Gastrocnemius medialis (tissue), 4 donors: ENCODE measurements at regions not wholly inside any gene's neighbourhood (a gene's known extent, or its start where the extent isn't known, plus 50 kb on each side); places are given as distances from the start of the nearest gene placed in this dataset.

Source experiments
- ATAC-seq, 2 donors: fragments of 150-250 bp; one replicate each; pipeline ENCODE4 v1.9.1; 2016
- DNase-seq, 2 donors: peaks; one replicate each; pipeline ENCODE4 v3.0.0-alpha.2; 2019
- H3K27ac ChIP-seq, 4 donors: fragments of 200-600 bp; sonication (generic); 1 replicate in 1 of 4; 2 replicates in 3 of 4; pipeline ENCODE4 v1.5.1; 2016 to 2018; ENCODE audit warnings: mild to moderate bottlenecking in 2 of 4, moderate library complexity in 1 of 4
- H3K27me3 ChIP-seq, 3 donors: fragments of 200-600 bp; sonication (generic) in 2 of 3; 1 replicate in 1 of 3; 2 replicates in 2 of 3; pipeline versions ENCODE4 v1.5.1 to v1.6.0; 2016 to 2019; ENCODE audit warnings: mild to moderate bottlenecking in 1 of 3, moderate library complexity in 1 of 3
- H3K36me3 ChIP-seq, 2 donors: fragments of 200-600 bp; sonication (generic) in 1 of 2; one replicate each; pipeline ENCODE4 v1.5.1; 2017 to 2018
- H3K4me1 ChIP-seq, 2 donors: fragments of 200-600 bp; sonication (generic) in 1 of 2; one replicate each; pipeline ENCODE4 v1.5.1; 2016 to 2017; ENCODE audit warnings: mild to moderate bottlenecking in 2 of 2
- H3K4me3 ChIP-seq, 4 donors: fragments of 200-600 bp; sonication (generic) in 3 of 4; 1 replicate in 1 of 4; 2 replicates in 3 of 4; pipeline ENCODE4 v1.5.1; 2016 to 2019; ENCODE audit warnings: mild to moderate bottlenecking in 2 of 4
- H3K9me3 ChIP-seq, 3 donors: fragments of 200-600 bp; sonication (generic) in 2 of 3; 1 replicate in 1 of 3; 2 replicates in 2 of 3; pipeline ENCODE4 v1.5.1; 2016 to 2019
- POLR2A ChIP-seq, 2 donors: fragments of 450-650 bp; IDR thresholded peaks; one replicate each; pipeline ENCODE4 v1.6.1; 2017; ENCODE audit warnings: antibody characterized with exemption in 2 of 2, mild to moderate bottlenecking in 2 of 2, moderate library complexity in 2 of 2
- in situ Hi-C, 4 donors: fragments of 200-750 bp; cut with MboI; loops; one replicate each; pipeline versions ENCODE4 v1.15.0 to v1.8.0; 2017; ENCODE audit warnings: low sequenced_read_pairs in 4 of 4
- intact Hi-C: fragments of 100-400 bp; cut with DNase I; formaldehyde crosslinking; loops from one replicate; pipeline ENCODE4 v1.15.1; 2023; ENCODE audit warnings: low total_unique reads
- TF ChIP-seq, protein P1 (sequence below), 5 experiments: fragments of 450-650 bp in 3 of 5; fragments of 200-600 bp in 2 of 5; sonication (generic) in 2 of 5; IDR thresholded peaks in 4 of 5; conservative IDR thresholded peaks in 1 of 5; 1 replicate in 4 of 5; 2 replicates in 1 of 5; pipeline ENCODE4 v1.5.1; 2016 to 2019; ENCODE audit warnings: antibody characterized with exemption in 5 of 5, mild to moderate bottlenecking in 3 of 5, moderate library complexity in 3 of 5

DNA sequence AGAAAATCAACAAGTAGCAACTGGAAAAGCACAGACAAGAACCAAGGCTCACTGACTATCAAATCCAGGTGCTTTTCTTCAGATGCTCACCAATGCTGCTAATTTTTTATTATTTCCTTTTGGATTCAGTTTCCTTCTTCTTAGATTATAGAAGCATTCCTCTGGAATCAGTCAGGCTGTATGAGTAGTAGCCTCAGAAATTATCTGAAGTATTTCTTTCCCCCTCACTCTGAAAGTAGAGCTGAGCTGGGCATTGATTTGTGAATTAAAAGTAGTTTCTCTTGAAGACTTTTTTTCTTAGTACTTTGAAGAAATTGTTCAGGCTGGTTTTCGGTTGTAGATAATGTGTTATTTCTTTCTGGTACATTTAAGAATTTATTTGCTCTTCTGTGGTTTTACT, 273.7 kb downstream of the NOL4 start:
- Histone ChIP-seq H3K4me3 (no peak overlapping the region), H3K27ac (no peak overlapping the region), H3K36me3 (no peaks in the 10 kb centered on the region), H3K4me1 (no peaks in the 10 kb centered on the region), H3K27me3 (no peaks in the 10 kb centered on the region), H3K9me3 (no peaks in the 10 kb centered on the region)
- no peak for TF ChIP-seq POLR2A (IDR thresholded peaks at IDR 0.05)
- TF ChIP-seq, protein P1, sequence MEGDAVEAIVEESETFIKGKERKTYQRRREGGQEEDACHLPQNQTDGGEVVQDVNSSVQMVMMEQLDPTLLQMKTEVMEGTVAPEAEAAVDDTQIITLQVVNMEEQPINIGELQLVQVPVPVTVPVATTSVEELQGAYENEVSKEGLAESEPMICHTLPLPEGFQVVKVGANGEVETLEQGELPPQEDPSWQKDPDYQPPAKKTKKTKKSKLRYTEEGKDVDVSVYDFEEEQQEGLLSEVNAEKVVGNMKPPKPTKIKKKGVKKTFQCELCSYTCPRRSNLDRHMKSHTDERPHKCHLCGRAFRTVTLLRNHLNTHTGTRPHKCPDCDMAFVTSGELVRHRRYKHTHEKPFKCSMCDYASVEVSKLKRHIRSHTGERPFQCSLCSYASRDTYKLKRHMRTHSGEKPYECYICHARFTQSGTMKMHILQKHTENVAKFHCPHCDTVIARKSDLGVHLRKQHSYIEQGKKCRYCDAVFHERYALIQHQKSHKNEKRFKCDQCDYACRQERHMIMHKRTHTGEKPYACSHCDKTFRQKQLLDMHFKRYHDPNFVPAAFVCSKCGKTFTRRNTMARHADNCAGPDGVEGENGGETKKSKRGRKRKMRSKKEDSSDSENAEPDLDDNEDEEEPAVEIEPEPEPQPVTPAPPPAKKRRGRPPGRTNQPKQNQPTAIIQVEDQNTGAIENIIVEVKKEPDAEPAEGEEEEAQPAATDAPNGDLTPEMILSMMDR (IDR thresholded peaks at IDR 0.05 in 4 of 5, conservative IDR thresholded peaks at IDR 0.05 in 1 of 5): no peak
- intact Hi-C loops: no loop called here
- in situ Hi-C loops: no loop called here
- no peak for ATAC-seq
- DNase-seq: no peak

DNA sequence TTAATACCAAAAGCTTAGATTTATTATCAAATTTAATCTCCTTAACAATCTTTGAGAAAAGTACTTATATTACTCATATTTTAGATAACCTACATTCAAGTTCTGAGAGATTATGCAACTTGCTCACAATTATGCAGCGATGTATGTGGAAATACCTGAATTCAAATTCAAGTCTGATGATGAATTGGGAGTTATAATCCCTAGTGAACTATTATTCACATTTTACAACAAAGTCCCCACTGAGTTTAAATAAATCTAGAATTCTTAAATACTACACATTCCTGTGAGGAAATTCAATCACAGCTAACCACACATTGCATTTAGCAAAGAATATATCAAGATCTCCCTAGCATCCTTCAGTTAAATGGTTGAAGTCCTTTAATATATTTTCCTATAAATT, 278.4 kb downstream of the NOL4 start:
- H3K4me3 ChIP-seq: no peak overlapping the region
- DNase-seq (no peak), ATAC-seq (no peak)
- H3K27me3 ChIP-seq: no peaks in the 10 kb centered on the region
- intact Hi-C loops: no loop called here
- no peaks in the 10 kb centered on the region for H3K4me1 ChIP-seq
- H3K36me3 ChIP-seq: no peaks in the 10 kb centered on the region
- no peaks in the 10 kb centered on the region for H3K9me3 ChIP-seq
- no peak for TF ChIP-seq POLR2A (IDR thresholded peaks at IDR 0.05)
- TF ChIP-seq, protein P1 (IDR thresholded peaks at IDR 0.05 in 4 of 5, conservative IDR thresholded peaks at IDR 0.05 in 1 of 5): no peak
- H3K27ac ChIP-seq: no peak overlapping the region
- in situ Hi-C loops: no loop called here

DNA sequence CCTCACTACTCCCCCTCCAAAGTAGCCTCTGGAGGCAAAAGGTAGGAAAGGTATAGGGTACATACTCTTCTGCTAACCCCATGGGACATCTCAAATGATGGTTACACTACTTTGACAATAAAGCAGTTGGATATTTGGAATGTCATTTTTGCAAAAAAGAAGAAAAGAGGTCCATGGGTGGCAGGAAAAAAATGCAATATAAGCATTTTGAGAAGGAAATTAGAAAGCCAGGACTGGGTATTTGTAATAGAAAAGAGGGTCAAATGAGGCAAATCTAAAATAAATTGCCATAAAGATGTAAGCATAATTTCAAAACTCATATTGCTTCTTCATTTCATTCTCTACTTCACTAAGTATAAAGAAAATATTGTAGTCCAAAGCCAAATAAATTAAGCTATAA, 280.2 kb downstream of the NOL4 start:
- no peak for ATAC-seq
- no peak for DNase-seq
- intact Hi-C loops (no loop called here), in situ Hi-C loops (no loop called here)
- no peak overlapping the region for H3K27ac ChIP-seq
- no peaks in the 10 kb centered on the region for H3K27me3 ChIP-seq
- H3K4me3 ChIP-seq: no peak overlapping the region
- no peaks in the 10 kb centered on the region for H3K4me1 ChIP-seq
- H3K9me3 ChIP-seq: no peaks in the 10 kb centered on the region
- no peaks in the 10 kb centered on the region for H3K36me3 ChIP-seq
- TF ChIP-seq, protein P1 (IDR thresholded peaks at IDR 0.05 in 4 of 5, conservative IDR thresholded peaks at IDR 0.05 in 1 of 5): no peak
- TF ChIP-seq POLR2A (IDR thresholded peaks at IDR 0.05): no peak

DNA sequence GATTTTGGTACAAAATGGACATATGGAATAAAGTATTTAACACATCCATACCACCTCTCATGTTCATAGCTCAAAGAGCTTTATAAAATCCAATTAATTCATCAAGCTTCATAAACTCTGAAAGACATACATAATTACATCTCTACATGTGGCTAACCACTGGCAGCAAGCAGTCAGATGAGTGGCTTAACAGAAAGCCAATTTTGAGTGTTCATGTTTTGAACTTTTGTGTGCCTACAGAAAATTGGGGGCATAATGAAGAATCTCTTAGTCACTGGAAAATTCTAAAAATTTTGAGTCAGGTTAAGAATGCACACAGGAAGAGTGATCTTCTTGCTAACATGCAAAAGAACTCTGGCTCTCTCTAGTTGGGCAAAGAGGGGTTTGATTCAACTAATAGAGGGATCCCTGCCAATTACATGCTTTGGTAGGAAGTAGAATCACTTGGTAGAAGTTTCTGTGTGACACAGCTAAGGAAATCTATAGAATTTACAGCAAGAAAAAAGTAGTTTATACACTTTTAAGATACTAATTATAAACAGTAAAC, 287.4 kb downstream of the NOL4 start:
- Histone ChIP-seq H3K9me3 (no peaks in the 10 kb centered on the region), H3K4me3 (no peak overlapping the region), H3K36me3 (no peaks in the 10 kb centered on the region), H3K27ac (no peak overlapping the region), H3K4me1 (no peaks in the 10 kb centered on the region), H3K27me3 (no peaks in the 10 kb centered on the region)
- ATAC-seq (no peak), DNase-seq (no peak)
- intact Hi-C loops: no loop called here
- no peak for TF ChIP-seq POLR2A (IDR thresholded peaks at IDR 0.05)
- TF ChIP-seq, protein P1 (IDR thresholded peaks at IDR 0.05 in 4 of 5, conservative IDR thresholded peaks at IDR 0.05 in 1 of 5): no peak
- in situ Hi-C loops: no loop called here

DNA sequence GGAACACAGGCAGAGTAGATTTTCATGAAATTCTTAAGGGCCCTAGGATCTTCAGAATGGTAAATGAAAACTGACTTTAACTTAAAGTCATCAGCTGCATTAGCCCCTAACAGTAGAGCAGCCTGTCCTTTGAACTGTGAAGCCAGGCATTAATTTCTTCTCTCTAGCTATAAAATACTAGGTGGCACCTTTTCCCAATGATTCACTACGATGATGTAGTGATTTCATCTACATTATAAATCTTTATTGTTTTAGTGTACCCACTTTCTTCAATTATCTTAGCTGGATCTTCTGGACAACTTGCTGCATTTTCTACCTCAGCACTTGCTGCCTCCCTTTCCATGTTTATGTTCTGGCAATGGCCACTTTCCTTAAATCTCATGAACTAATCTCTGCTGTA, 290.5 kb downstream of the NOL4 start:
- no peak overlapping the region for H3K4me3 ChIP-seq
- no peaks in the 10 kb centered on the region for H3K9me3 ChIP-seq
- in situ Hi-C loops: no loop called here
- intact Hi-C loops: no loop called here
- DNase-seq (no peak), ATAC-seq (no peak)
- no peak for TF ChIP-seq POLR2A (IDR thresholded peaks at IDR 0.05)
- TF ChIP-seq, protein P1 (IDR thresholded peaks at IDR 0.05 in 4 of 5, conservative IDR thresholded peaks at IDR 0.05 in 1 of 5): no peak
- H3K4me1 ChIP-seq: no peaks in the 10 kb centered on the region
- no peaks in the 10 kb centered on the region for H3K36me3 ChIP-seq
- no peaks in the 10 kb centered on the region for H3K27me3 ChIP-seq
- no peak overlapping the region for H3K27ac ChIP-seq
